ENCODE measurements at regions not wholly inside any gene's neighbourhood (a gene's known extent, or its start where the extent isn't known, plus 50 kb on each side); places are given as distances from the start of the nearest gene placed in this dataset.

GRCh38 chr7:81433692-81434331, 336.0 kb downstream of the HGF start:
- Histone ChIP-seq H3K4me1 (ENCODE audit: low read depth) (no peaks in the 10 kb centered on the region), H3K9me3 (no peaks in the 10 kb centered on the region), H3K4me3 (no peak overlapping the region), H3K36me3 (ENCODE audit: low read depth) (no peaks in the 10 kb centered on the region)
- TF ChIP-seq CTCF (IDR thresholded peaks at IDR 0.05), result no peak
- intact Hi-C loops (cut with DNase I, micrococcal nuclease), result no loop called here
- no peak for DNase-seq
- no peak for ATAC-seq

GRCh38 chr7:81433206-81433605, 336.6 kb downstream of the HGF start:
- TF ChIP-seq CTCF (IDR thresholded peaks at IDR 0.05), result no peak
- H3K4me1 ChIP-seq (ENCODE audit: low read depth), result no peaks in the 10 kb centered on the region
- no peak overlapping the region for H3K4me3 ChIP-seq
- intact Hi-C loops (cut with DNase I, micrococcal nuclease), result no loop called here
- no peaks in the 10 kb centered on the region for H3K36me3 ChIP-seq (ENCODE audit: low read depth)
- no peak for ATAC-seq
- no peaks in the 10 kb centered on the region for H3K9me3 ChIP-seq
- DNase-seq, result no peak

- TF ChIP-seq CTCF (IDR thresholded peaks at IDR 0.05), result no peak
- Histone ChIP-seq H3K4me1 (ENCODE audit: low read depth) (no peaks in the 10 kb centered on the region), H3K9me3 (no peaks in the 10 kb centered on the region), H3K4me3 (no peak overlapping the region), H3K36me3 (ENCODE audit: low read depth) (no peaks in the 10 kb centered on the region)
- intact Hi-C loops (cut with DNase I, micrococcal nuclease), result no loop called here
- DNase-seq (no peak), ATAC-seq (no peak)
Observed at GRCh38 chr7:81430761-81431160, 339.1 kb downstream of the HGF start.

- intact Hi-C loops (cut with DNase I, micrococcal nuclease), result no loop called here
- Histone ChIP-seq H3K9me3 (no peaks in the 10 kb centered on the region), H3K4me1 (ENCODE audit: low read depth) (no peaks in the 10 kb centered on the region), H3K36me3 (ENCODE audit: low read depth) (no peaks in the 10 kb centered on the region), H3K4me3 (no peak overlapping the region)
- no peak for DNase-seq
- TF ChIP-seq CTCF (IDR thresholded peaks at IDR 0.05), result no peak
- no peak for ATAC-seq
Observed at GRCh38 chr7:81430150-81430549, 339.7 kb downstream of the HGF start.

GRCh38 chr7:81427461-81427860, 342.4 kb downstream of the HGF start:
- Histone ChIP-seq H3K4me3 (no peak overlapping the region), H3K4me1 (ENCODE audit: low read depth) (no peaks in the 10 kb centered on the region), H3K36me3 (ENCODE audit: low read depth) (no peaks in the 10 kb centered on the region), H3K9me3 (no peaks in the 10 kb centered on the region)
- TF ChIP-seq CTCF (IDR thresholded peaks at IDR 0.05), result no peak
- ATAC-seq (no peak), DNase-seq (no peak)
- intact Hi-C loops (cut with DNase I, micrococcal nuclease), result no loop called here
